ENCODE measurements at regions not wholly inside any gene's neighbourhood (a gene's known extent, or its start where the extent isn't known, plus 50 kb on each side); places are given as distances from the start of the nearest gene placed in this dataset.
"Not testable (repeated sequence)": the region's sequence is repeated elsewhere in the genome, so short reads cannot be mapped to it uniquely, and the experiment has no call there.

- peak; percentile 17 for DNase-seq (ENCODE audit: low spot score)
Observed at GRCh38 chr2:31736695-31737454, 156.1 kb upstream of the SRD5A2 start.

- DNase-seq (ENCODE audit: low spot score) = no peak
Observed at GRCh38 chr2:31735716-31736115, 155.0 kb upstream of the SRD5A2 start.

GRCh38 chr2:31729442-31730092 lies 148.8 kb upstream of the SRD5A2 start:
- peak; percentile 25 for DNase-seq (ENCODE audit: low spot score)

- no peak for DNase-seq (ENCODE audit: low spot score)
Observed at GRCh38 chr2:31729065-31729439, 148.3 kb upstream of the SRD5A2 start.

- DNase-seq (ENCODE audit: low spot score) = no peak
Observed at GRCh38 chr2:31728406-31729064, 147.8 kb upstream of the SRD5A2 start.

GRCh38 chr2:31726457-31726856 lies 145.7 kb upstream of the SRD5A2 start:
- DNase-seq (ENCODE audit: low spot score) = no peak

GRCh38 chr2:31725444-31725843 lies 144.7 kb upstream of the SRD5A2 start:
- no peak for DNase-seq (ENCODE audit: low spot score)

- DNase-seq (ENCODE audit: low spot score) = no peak
Observed at GRCh38 chr2:31711737-31712136, 131.0 kb upstream of the SRD5A2 start.

GRCh38 chr2:31710121-31710520 lies 129.4 kb upstream of the SRD5A2 start:
- DNase-seq (ENCODE audit: low spot score) = no peak

GRCh38 chr2:31707992-31708391 lies 127.3 kb upstream of the SRD5A2 start:
- DNase-seq (ENCODE audit: low spot score) = no peak

GRCh38 chr2:31704561-31705212 lies 123.9 kb upstream of the SRD5A2 start:
- DNase-seq (ENCODE audit: low spot score) = no peak

GRCh38 chr2:31703253-31703652 lies 122.5 kb upstream of the SRD5A2 start:
- DNase-seq (ENCODE audit: low spot score) = no peak

GRCh38 chr2:31698722-31699121 lies 118.0 kb upstream of the SRD5A2 start:
- no peak for DNase-seq (ENCODE audit: low spot score)

GRCh38 chr2:31696068-31696467 lies 115.3 kb upstream of the SRD5A2 start:
- no peak for DNase-seq (ENCODE audit: low spot score)

GRCh38 chr2:31694444-31694843 lies 113.7 kb upstream of the SRD5A2 start:
- DNase-seq (ENCODE audit: low spot score) = peak; percentile 21

GRCh38 chr2:31693882-31694281 lies 113.1 kb upstream of the SRD5A2 start:
- no peak for DNase-seq (ENCODE audit: low spot score)

GRCh38 chr2:31688282-31688681 lies 107.5 kb upstream of the SRD5A2 start:
- no peak for DNase-seq (ENCODE audit: low spot score)

GRCh38 chr2:31683506-31683905 lies 102.8 kb upstream of the SRD5A2 start:
- not testable (repeated sequence) for DNase-seq (ENCODE audit: low spot score)

GRCh38 chr2:31675485-31675901 lies 94.8 kb upstream of the SRD5A2 start:
- DNase-seq (ENCODE audit: low spot score) = peak; percentile 26

GRCh38 chr2:31674446-31674845 lies 93.7 kb upstream of the SRD5A2 start:
- no peak for DNase-seq (ENCODE audit: low spot score)

- no peak for DNase-seq (ENCODE audit: low spot score)
Observed at GRCh38 chr2:31666878-31667277, 86.1 kb upstream of the SRD5A2 start.

GRCh38 chr2:31664949-31665724 lies 84.4 kb upstream of the SRD5A2 start:
- no peak for DNase-seq (ENCODE audit: low spot score)
